H1 (cell line): ENCODE measurements at regions not wholly inside any gene's neighbourhood (a gene's known extent, or its start where the extent isn't known, plus 50 kb on each side); places are given as distances from the start of the nearest gene placed in this dataset.

Experiments
- CTCF ChIA-PET: fragments of 300-600 bp; sonication (Branson Sonifier 250); formaldehyde crosslinking; loops from one replicate; lab custom pipeline; 2021; ENCODE audit not compliant: partially characterized antibody; lab: Charles Lee
- POLR2A ChIA-PET: fragments of 300-600 bp; sonication (Branson Sonifier 250); formaldehyde crosslinking; loops from one replicate; lab custom pipeline; 2021; ENCODE audit warnings: inconsistent platforms; ENCODE audit not compliant: partially characterized antibody; lab: Charles Lee
- DNase-seq, 2 experiments: peaks; one replicate each; pipeline versions ENCODE4 v3.0.0 to v3.0.0-alpha.2; 2010 to 2022; ENCODE audit warnings: low spot score in 2 of 2, low read depth in 1 of 2, mixed read lengths in 1 of 2
- FAIRE-seq: peaks from 2 replicates; lab custom pipeline; 2011; peaks lifted over from hg19 to GRCh38; lab: Jason Lieb, UNC
- H2AFZ ChIP-seq: 2 replicates; pipeline ENCODE4 v1.8.1; 2012; ENCODE audit warnings: low read length, inconsistent platforms
- H2AK5ac ChIP-seq: 2 replicates; pipeline ENCODE4 v1.6.1; 2013; ENCODE audit warnings: low read depth, low read length
- H2BK120ac ChIP-seq: replicated peaks from 2 replicates; pipeline ENCODE3; 2013; ENCODE audit warnings: low read depth, low read length, inconsistent platforms
- H2BK12ac ChIP-seq: 2 replicates; pipeline ENCODE4 v1.6.1; 2013; ENCODE audit warnings: low read depth, low read length
- H2BK15ac ChIP-seq: 2 replicates; pipeline ENCODE4 v1.6.1; 2013; ENCODE audit warnings: low read length
- H2BK20ac ChIP-seq: 2 replicates; pipeline ENCODE4 v1.6.1; 2013; ENCODE audit warnings: low read length
- H2BK5ac ChIP-seq: 2 replicates; pipeline ENCODE4 v1.6.1; 2013; ENCODE audit warnings: low read depth, low read length
- H3K14ac ChIP-seq: 2 replicates; pipeline ENCODE4 v1.6.1; 2013; ENCODE audit warnings: inconsistent platforms; ENCODE audit not compliant: insufficient read length
- H3K18ac ChIP-seq: 2 replicates; pipeline ENCODE4 v1.6.1; 2013; ENCODE audit warnings: low read length; ENCODE audit errors: extremely low read depth
- H3K23ac ChIP-seq: 2 replicates; pipeline ENCODE4 v1.6.1; 2013; ENCODE audit warnings: inconsistent platforms; ENCODE audit not compliant: insufficient read length
- H3K23me2 ChIP-seq: 2 replicates; pipeline ENCODE4 v1.6.1; 2013; ENCODE audit warnings: low read depth, low read length
- H3K27ac ChIP-seq: 2 replicates; pipeline ENCODE4 v1.6.1; 2011; ENCODE audit warnings: low read depth, low read length, inconsistent platforms
- H3K27me3 ChIP-seq, 4 experiments: replicated peaks in 1 of 4; 1 replicate in 1 of 4; 2 replicates in 3 of 4; pipeline versions ENCODE4 v1.6.1 to v1.8.1; 2011 to 2013; ENCODE audit warnings: low read length in 3 of 4, mild to moderate bottlenecking in 3 of 4, inconsistent platforms in 2 of 4, mixed read lengths in 2 of 4, moderate library complexity in 1 of 4; ENCODE audit not compliant: control insufficient read depth in 3 of 4, insufficient read depth in 3 of 4; ENCODE audit errors: extremely low read depth in 1 of 4
- H3K36me3 ChIP-seq, 4 experiments: 2 replicates each; pipeline versions ENCODE4 v1.6.1 to v1.8.1; 2011 to 2013; ENCODE audit warnings: mild to moderate bottlenecking in 4 of 4, low read length in 3 of 4, moderate library complexity in 2 of 4, control low read depth in 1 of 4, inconsistent platforms in 1 of 4; ENCODE audit not compliant: insufficient read depth in 4 of 4, control insufficient read depth in 2 of 4
- H3K4ac ChIP-seq: replicated peaks from 2 replicates; pipeline ENCODE3; 2013; ENCODE audit warnings: low read length, low read depth, mixed read lengths, inconsistent platforms; ENCODE audit not compliant: insufficient read length
- H3K4me1 ChIP-seq, 4 experiments: replicated peaks in 1 of 4; 1 replicate in 1 of 4; 2 replicates in 3 of 4; pipeline versions ENCODE4 v1.6.1 to v1.8.1; 2011 to 2013; ENCODE audit warnings: low read length in 3 of 4, inconsistent platforms in 2 of 4, mixed read lengths in 1 of 4; ENCODE audit not compliant: insufficient read depth in 4 of 4, control insufficient read depth in 3 of 4
- H3K4me2 ChIP-seq, 2 experiments: 2 replicates each; pipeline versions ENCODE4 v1.6.1 to v1.8.1; 2011 to 2013; ENCODE audit warnings: low read depth in 2 of 2, low read length in 2 of 2, control low read depth in 1 of 2, inconsistent platforms in 1 of 2, mild to moderate bottlenecking in 1 of 2; ENCODE audit not compliant: insufficient read depth in 1 of 2
- H3K4me3 ChIP-seq, 4 experiments: fragments of 200-600, 300-600 bp in 1 of 4; sonication (generic), shearing (Covaris generic), sonication (Bioruptor Twin) in 1 of 4; 2 replicates each; pipeline versions ENCODE4 v1.5.1 to v1.8.1; 2011 to 2016; ENCODE audit warnings: low read length in 4 of 4, low read depth in 3 of 4, control low read depth in 2 of 4, inconsistent platforms in 2 of 4, mild to moderate bottlenecking in 2 of 4, mixed read lengths in 1 of 4, moderate library complexity in 1 of 4; ENCODE audit not compliant: insufficient read depth in 2 of 4; ENCODE audit errors: extremely low read depth in 1 of 4
- H3K56ac ChIP-seq: replicated peaks from 2 replicates; pipeline ENCODE3; 2013; ENCODE audit warnings: low read depth, mild to moderate bottlenecking, mixed read lengths, low read length, inconsistent platforms; ENCODE audit not compliant: insufficient read length
- H3K79me1 ChIP-seq: 2 replicates; pipeline ENCODE4 v1.6.1; 2013; ENCODE audit warnings: low read depth, low read length, control low read depth
- H3K79me2 ChIP-seq, 2 experiments: 2 replicates each; pipeline versions ENCODE4 v1.6.1 to v1.8.1; 2012 to 2013; ENCODE audit warnings: low read length in 2 of 2, mild to moderate bottlenecking in 2 of 2, inconsistent platforms in 1 of 2; ENCODE audit not compliant: insufficient read depth in 2 of 2, control insufficient read depth in 1 of 2
- H3K9ac ChIP-seq, 4 experiments: replicated peaks in 1 of 4; 1 replicate in 1 of 4; 2 replicates in 3 of 4; pipeline versions ENCODE4 v1.6.1 to v1.8.1; 2011 to 2013; ENCODE audit warnings: low read depth in 3 of 4, low read length in 3 of 4, control low read depth in 2 of 4, mild to moderate bottlenecking in 2 of 4, moderate library complexity in 2 of 4, inconsistent platforms in 1 of 4; ENCODE audit errors: extremely low read depth in 1 of 4
- H3K9me3 ChIP-seq, 2 experiments: 2 replicates each; pipeline versions ENCODE4 v1.6.1 to v1.8.1; 2012 to 2013; ENCODE audit warnings: mild to moderate bottlenecking in 2 of 2, moderate library complexity in 2 of 2, control low read depth in 1 of 2, inconsistent platforms in 1 of 2, low read depth in 1 of 2, low read length in 1 of 2, mixed read lengths in 1 of 2; ENCODE audit not compliant: insufficient read depth in 2 of 2
- H4K20me1 ChIP-seq, 2 experiments: replicated peaks in 1 of 2; 2 replicates each; pipeline versions ENCODE3 to v1.8.1; 2011 to 2013; ENCODE audit warnings: inconsistent platforms in 2 of 2, low read length in 2 of 2, mild to moderate bottlenecking in 1 of 2; ENCODE audit not compliant: insufficient read depth in 2 of 2, control insufficient read depth in 1 of 2
- H4K5ac ChIP-seq: 2 replicates; pipeline ENCODE4 v1.6.1; 2013; ENCODE audit warnings: low read length, low read depth, mixed read lengths, inconsistent platforms; ENCODE audit not compliant: insufficient read length
- H4K8ac ChIP-seq: 2 replicates; pipeline ENCODE4 v1.8.0; 2013; ENCODE audit warnings: mild to moderate bottlenecking, moderate library complexity, low read length, inconsistent platforms; ENCODE audit not compliant: insufficient read depth; ENCODE audit errors: extremely low read depth
- H4K91ac ChIP-seq: replicated peaks from 2 replicates; pipeline ENCODE3; 2013; ENCODE audit warnings: low read length, mixed read lengths, inconsistent platforms; ENCODE audit not compliant: insufficient read length
- ASH2L ChIP-seq: fragments of 200-600, 300-600 bp; sonication (generic); IDR thresholded peaks from one replicate; pipeline ENCODE4 v1.7.1; 2017; ENCODE audit warnings: low read length
- BRCA1 ChIP-seq: IDR thresholded peaks from 2 replicates; pipeline ENCODE4 v1.6.1; 2012; ENCODE audit warnings: low read depth, low read length, improper control_type of control experiment
- EP300 ChIP-seq, 2 experiments: IDR thresholded peaks; 1 replicate in 1 of 2; 2 replicates in 1 of 2; pipeline ENCODE4 v1.6.1; 2011 to 2012; ENCODE audit warnings: low read depth in 2 of 2, low read length in 2 of 2, mild to moderate bottlenecking in 2 of 2, borderline replicate concordance in 1 of 2, inconsistent platforms in 1 of 2, moderate library complexity in 1 of 2
- EZH2 ChIP-seq: fragments of 200-600 bp; sonication (generic); IDR thresholded peaks from 2 replicates; pipeline ENCODE4 v1.7.1; 2012; ENCODE audit warnings: low read depth, mild to moderate bottlenecking, moderate library complexity, low read length, inconsistent platforms; ENCODE audit not compliant: severe bottlenecking
- KDM4A ChIP-seq: IDR thresholded peaks from one replicate; pipeline ENCODE4 v1.7.1; 2012; ENCODE audit warnings: low read depth, mild to moderate bottlenecking, moderate library complexity, low read length, inconsistent platforms; ENCODE audit not compliant: severe bottlenecking
- RBBP5 ChIP-seq: IDR thresholded peaks from 2 replicates; pipeline ENCODE4 v1.7.1; 2012; ENCODE audit warnings: low read depth, mild to moderate bottlenecking, inconsistent platforms, low read length, moderate library complexity, borderline replicate concordance
- SIN3A ChIP-seq, 2 experiments: IDR thresholded peaks in 1 of 2; conservative IDR thresholded peaks in 1 of 2; 2 replicates each; pipeline ENCODE4 v1.6.1; 2011 to 2012; ENCODE audit warnings: low read length in 2 of 2, improper control_type of control experiment in 1 of 2, low read depth in 1 of 2, mild to moderate bottlenecking in 1 of 2
- SP2 ChIP-seq: IDR thresholded peaks from 2 replicates; pipeline ENCODE4 v1.6.1; 2012; ENCODE audit warnings: mild to moderate bottlenecking, low read length, inconsistent platforms
- YY1 ChIP-seq: IDR thresholded peaks from 2 replicates; pipeline ENCODE4 v1.6.1; 2011; ENCODE audit warnings: low read depth, mild to moderate bottlenecking, low read length
- WGBS, 2 experiments: shearing (Covaris generic) in 1 of 2; methylation state at CpG; one replicate each; pipeline versions ENCODE4 v1.1.6 to v1.1.7; 2013 to 2015; ENCODE audit warnings: low lambda C conversion rate in 2 of 2, mixed read lengths in 2 of 2, inconsistent platforms in 1 of 2, low coverage in 1 of 2, missing lambda C conversion rate in 1 of 2; ENCODE audit not compliant: insufficient replicate concordance in 2 of 2, insufficient coverage in 1 of 2, insufficient read length in 1 of 2; ENCODE audit errors: extremely low coverage in 1 of 2, missing lambda C conversion rate in 1 of 2; 5-methylcytosine and 5-hydroxymethylcytosine counted together

- Histone ChIP-seq H4K8ac (no peak overlapping the region), H3K4ac (no peak overlapping the region), H2BK12ac (no peak overlapping the region), H2AFZ (no peak overlapping the region), H3K23ac (no peak overlapping the region), H3K4me1 (no peaks in the 10 kb centered on the region), H2AK5ac (no peak overlapping the region), H2BK5ac (no peak overlapping the region), H3K4me3 (no peak overlapping the region), H3K9ac (no peak overlapping the region), H2BK20ac (no peak overlapping the region), H3K27ac (no peak overlapping the region), H4K20me1 (no peaks in the 10 kb centered on the region), H2BK15ac (no peak overlapping the region), H4K91ac (no peak overlapping the region), H3K18ac (no peak overlapping the region), H3K14ac (no peak overlapping the region), H2BK120ac (no peak overlapping the region), H3K4me2 (no peak overlapping the region), H3K23me2 (no peaks in the 10 kb centered on the region), H3K27me3 (no peaks in the 10 kb centered on the region), H3K36me3 (no peaks in the 10 kb centered on the region), H3K79me1 (no peaks in the 10 kb centered on the region), H3K9me3 (0 out of 4 replicates have a peak, but pooled peaks cover 0 to 5% of the 10 kb centered on the region in 2 experiments), H3K79me2 (no peaks in the 10 kb centered on the region), H3K56ac (no peak overlapping the region), H4K5ac (no peak overlapping the region)
- ChIA-PET POLR2A (no interaction called here), CTCF (no interaction called here)
- WGBS, 2 experiments = 87% methylated on average over 21 of the region's 22 CpGs; no CpG with 5 or more reads in 1 of the 2 experiments
- DNase-seq = no peak
- FAIRE-seq = no peak
- TF ChIP-seq SP2 (no peak), EP300 (IDR thresholded peaks at IDR 0.05; ENCODE audit: borderline replicate concordance in 1 of 2, low read depth in 2 of 2, low read length in 2 of 2) (no peak), EZH2 (no peak), ASH2L (no peak), RBBP5 (no peak), BRCA1 (no peak), SIN3A (conservative IDR thresholded peaks at IDR 0.05 in 1 of 2, IDR thresholded peaks at IDR 0.05 in 1 of 2; ENCODE audit: low read depth in 1 of 2, low read length in 2 of 2) (no peak), YY1 (no peak), KDM4A (no peak)
These were observed 261.1 kb downstream of the RBFOX3 start for GRCh38 chr17:79349506-79350400.
